GM18867 (cell line): ENCODE measurements at regions not wholly inside any gene's neighbourhood (a gene's known extent, or its start where the extent isn't known, plus 50 kb on each side); places are given as distances from the start of the nearest gene placed in this dataset.
"Not testable (repeated sequence)": the region's sequence is repeated elsewhere in the genome, so short reads cannot be mapped to it uniquely, and the experiment has no call there.

Source experiments
- ATAC-seq: cut with Tn5 transposase; IDR thresholded peaks from one replicate; pipeline ENCODE4 v1.9.1; 2021; ENCODE audit warnings: mild to moderate bottlenecking, moderate library complexity; ENCODE audit not compliant: unreplicated experiment

- ATAC-seq, result no peak
These were observed 144.5 kb downstream of the RPLP1 start for GRCh38 chr15:69597061-69597592.

- no peak for ATAC-seq
These were observed 146.7 kb downstream of the RPLP1 start for GRCh38 chr15:69599271-69599670.

- no peak for ATAC-seq
These were observed 148.0 kb downstream of the RPLP1 start for GRCh38 chr15:69600556-69601085.

GRCh38 chr15:69601711-69602504 is 149.3 kb downstream of the RPLP1 start:
- no peak for ATAC-seq

GRCh38 chr15:69602921-69603320 is 150.3 kb downstream of the RPLP1 start:
- no peak for ATAC-seq

- no peak for ATAC-seq
These were observed 150.9 kb downstream of the RPLP1 start for GRCh38 chr15:69603369-69604071.

- no peak for ATAC-seq
These were observed 151.4 kb downstream of the RPLP1 start for GRCh38 chr15:69604072-69604411.

GRCh38 chr15:69606144-69606543 is 153.5 kb downstream of the RPLP1 start:
- no peak for ATAC-seq

- ATAC-seq, result no peak
These were observed 154.4 kb downstream of the RPLP1 start for GRCh38 chr15:69606921-69607500.

GRCh38 chr15:69608661-69609060 is 156.0 kb downstream of the RPLP1 start:
- no peak for ATAC-seq

- no peak for ATAC-seq
These were observed 156.6 kb downstream of the RPLP1 start for GRCh38 chr15:69609176-69609575.

- no peak for ATAC-seq
These were observed 157.2 kb downstream of the RPLP1 start for GRCh38 chr15:69609776-69610175.

GRCh38 chr15:69610277-69610676 is 157.7 kb downstream of the RPLP1 start:
- ATAC-seq, result no peak

GRCh38 chr15:69610858-69611257 is 158.2 kb downstream of the RPLP1 start:
- no peak for ATAC-seq

- ATAC-seq, result no peak
These were observed 159.5 kb downstream of the RPLP1 start for GRCh38 chr15:69612112-69612511.

- ATAC-seq, result no peak
These were observed 160.6 kb downstream of the RPLP1 start for GRCh38 chr15:69613182-69613581.

- no peak for ATAC-seq
These were observed 161.4 kb downstream of the RPLP1 start for GRCh38 chr15:69613988-69614387.

GRCh38 chr15:69615736-69616135 is 163.1 kb downstream of the RPLP1 start:
- ATAC-seq, result no peak

- no peak for ATAC-seq
These were observed 163.9 kb downstream of the RPLP1 start for GRCh38 chr15:69616558-69616957.

GRCh38 chr15:69617144-69617543 is 164.5 kb downstream of the RPLP1 start:
- ATAC-seq, result not testable (repeated sequence)

- no peak for ATAC-seq
These were observed 171.0 kb downstream of the RPLP1 start for GRCh38 chr15:69623392-69624154.
